ENCODE measurements at regions not wholly inside any gene's neighbourhood (a gene's known extent, or its start where the extent isn't known, plus 50 kb on each side); places are given as distances from the start of the nearest gene placed in this dataset.

GRCh38 chr4:110372485-110372884, 103.5 kb upstream of the ENPEP start:
- TF ChIP-seq CTCF (IDR thresholded peaks at IDR 0.05; ENCODE audit: poor library complexity, severe bottlenecking) (no peak), POLR2AphosphoS5 (IDR thresholded peaks at IDR 0.05) (no peak)

All from neural cell (in vitro differentiated cells).